ENCODE measurements at regions not wholly inside any gene's neighbourhood (a gene's known extent, or its start where the extent isn't known, plus 50 kb on each side); places are given as distances from the start of the nearest gene placed in this dataset.
"Not testable (repeated sequence)": the region's sequence is repeated elsewhere in the genome, so short reads cannot be mapped to it uniquely, and the experiment has no call there.

GRCh38 chr9:11701706-11702105 is 991.5 kb upstream of the TYRP1 start:
- no peaks in the 10 kb centered on the region for H3K9me2 ChIP-seq (ENCODE audit: insufficient read depth, low read length)
- no peaks in the 10 kb centered on the region for H3K79me2 ChIP-seq (ENCODE audit: insufficient read depth, low read depth, low read length)
- TF ChIP-seq EZH2phosphoT487 (IDR thresholded peaks at IDR 0.05; ENCODE audit: borderline replicate concordance, low read depth, low read length) (no peak), CTCF (conservative IDR thresholded peaks at IDR 0.05; ENCODE audit: low read length) (no peak)
- DNase-seq (ENCODE audit: low spot score), result no peak
- H3K4me2 ChIP-seq (ENCODE audit: low read length), result no peak overlapping the region
- H2AFZ ChIP-seq (ENCODE audit: low read length), result no peak overlapping the region
- no peaks in the 10 kb centered on the region for H4K20me1 ChIP-seq (ENCODE audit: insufficient read depth, low read length)
- H3K9me3 ChIP-seq (ENCODE audit: low read length), result no peaks in the 10 kb centered on the region
- no peaks in the 10 kb centered on the region for H3K36me3 ChIP-seq (ENCODE audit: insufficient read depth, low read length)
- ChIA-PET POLR2A (no interaction called here), CTCF (ENCODE audit: unreplicated experiment) (no interaction called here)
- intact Hi-C loops (cut with micrococcal nuclease; ENCODE audit: unreplicated experiment), result no loop called here
- H3K27ac ChIP-seq (ENCODE audit: low read depth, low read length, poor library complexity, severe bottlenecking), result no peak overlapping the region
- no peak overlapping the region for H3K4me3 ChIP-seq (ENCODE audit: low read depth, low read length, poor library complexity, severe bottlenecking)
- H3K4me1 ChIP-seq (ENCODE audit: insufficient read depth, low read length, poor library complexity, severe bottlenecking), result no peaks in the 10 kb centered on the region
- no TSS peak for BruUV-seq (replicated peaks)

- BruUV-seq (replicated peaks), result no TSS peak
- no peak overlapping the region for H3K4me2 ChIP-seq (ENCODE audit: low read length)
- no peaks in the 10 kb centered on the region for H4K20me1 ChIP-seq (ENCODE audit: insufficient read depth, low read length)
- H3K9me2 ChIP-seq (ENCODE audit: insufficient read depth, low read length), result no peaks in the 10 kb centered on the region
- no peak overlapping the region for H3K27ac ChIP-seq (ENCODE audit: low read depth, low read length, poor library complexity, severe bottlenecking)
- intact Hi-C loops (cut with micrococcal nuclease; ENCODE audit: unreplicated experiment), result no loop called here
- no peaks in the 10 kb centered on the region for H3K36me3 ChIP-seq (ENCODE audit: insufficient read depth, low read length)
- no peak overlapping the region for H2AFZ ChIP-seq (ENCODE audit: low read length)
- CTCF ChIA-PET (ENCODE audit: unreplicated experiment), result no interaction called here
- H3K9me3 ChIP-seq (ENCODE audit: low read length), result no peaks in the 10 kb centered on the region
- TF ChIP-seq EZH2phosphoT487 (IDR thresholded peaks at IDR 0.05; ENCODE audit: borderline replicate concordance, low read depth, low read length), result no peak
- no peak for TF ChIP-seq CTCF (conservative IDR thresholded peaks at IDR 0.05; ENCODE audit: low read length)
- no peak overlapping the region for H3K4me3 ChIP-seq (ENCODE audit: low read depth, low read length, poor library complexity, severe bottlenecking)
- POLR2A ChIA-PET, result no interaction called here
- DNase-seq (ENCODE audit: low spot score), result no peak
- no peaks in the 10 kb centered on the region for H3K4me1 ChIP-seq (ENCODE audit: insufficient read depth, low read length, poor library complexity, severe bottlenecking)
- H3K79me2 ChIP-seq (ENCODE audit: insufficient read depth, low read depth, low read length), result no peaks in the 10 kb centered on the region
Measured at GRCh38 chr9:11702548-11702947, 990.6 kb upstream of the TYRP1 start.

DNA sequence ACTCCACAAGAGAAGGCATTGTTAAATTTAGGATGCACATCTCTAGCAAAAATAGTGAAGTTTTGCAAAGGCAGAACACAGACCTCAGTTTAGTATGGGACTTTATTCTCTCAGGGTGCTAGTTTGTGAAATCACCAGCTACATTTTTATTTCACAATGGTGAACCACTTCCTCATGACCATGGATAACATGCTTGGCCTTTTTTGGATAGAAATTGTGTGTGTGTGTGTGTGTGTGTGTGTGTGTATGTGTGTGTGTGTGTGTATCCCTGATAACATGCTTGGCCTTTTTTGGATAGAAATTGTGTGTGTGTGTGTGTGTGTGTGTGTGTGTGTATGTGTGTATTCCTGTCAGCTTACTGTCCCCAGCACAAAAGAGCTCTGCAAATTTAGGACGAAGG is 989.0 kb upstream of the TYRP1 start:
- BruUV-seq (replicated peaks); H3K4me1 ChIP-seq (ENCODE audit: insufficient read depth, low read length, poor library complexity, severe bottlenecking); H2AFZ ChIP-seq (ENCODE audit: low read length); intact Hi-C loops (cut with micrococcal nuclease; ENCODE audit: unreplicated experiment); H3K9me2 ChIP-seq (ENCODE audit: insufficient read depth, low read length); H3K79me2 ChIP-seq (ENCODE audit: insufficient read depth, low read depth, low read length); H3K27ac ChIP-seq (ENCODE audit: low read depth, low read length, poor library complexity, severe bottlenecking); H4K20me1 ChIP-seq (ENCODE audit: insufficient read depth, low read length); CTCF ChIA-PET (ENCODE audit: unreplicated experiment); H3K9me3 ChIP-seq (ENCODE audit: low read length); H3K36me3 ChIP-seq (ENCODE audit: insufficient read depth, low read length); H3K4me3 ChIP-seq (ENCODE audit: low read depth, low read length, poor library complexity, severe bottlenecking); DNase-seq (ENCODE audit: low spot score); H3K4me2 ChIP-seq (ENCODE audit: low read length): not testable (repeated sequence)
- POLR2A ChIA-PET, result interaction anchor here (0.6 to 0.7 kb wide), 2 partner anchors 12 to 1558 kb away, joined by 4 to 6 read pairs; no protein-coding TSS in a partner anchor

Data from OCI-LY7 (cell line).